ENCODE measurements at regions not wholly inside any gene's neighbourhood (a gene's known extent, or its start where the extent isn't known, plus 50 kb on each side); places are given as distances from the start of the nearest gene placed in this dataset.

- H3K4me3 Mint-ChIP-seq (ENCODE audit: unreplicated experiment), result no peak overlapping the region
- peaks cover 3% of the 10 kb centered on the region; the same call in 1 of the 2 replicates for H3K9me3 ChIP-seq
- BruUV-seq (replicated peaks), result no TSS peak
- no peak overlapping the region for H3K4me3 ChIP-seq (ENCODE audit: low read depth, low read length)
- no peak for DNase-seq
- ChIA-PET POLR2A (no interaction called here), CTCF (no interaction called here)
- intact Hi-C loops (cut with micrococcal nuclease; ENCODE audit: unreplicated experiment), result no loop called here
- no peak overlapping the region for H3K27ac Mint-ChIP-seq (ENCODE audit: unreplicated experiment)
- H3K27me3 Mint-ChIP-seq (ENCODE audit: insufficient read depth, unreplicated experiment), result no peaks in the 10 kb centered on the region
- H3K4me1 ChIP-seq, result peaks cover 23% of the 10 kb centered on the region
- no peaks in the 10 kb centered on the region for H3K36me3 Mint-ChIP-seq (ENCODE audit: insufficient read depth, unreplicated experiment)
- H3K4me1 Mint-ChIP-seq (ENCODE audit: low read depth, unreplicated experiment), result peaks cover 4% of the 10 kb centered on the region
- H3K9me3 Mint-ChIP-seq (ENCODE audit: unreplicated experiment), result peaks cover 22% of the 10 kb centered on the region
- no peaks in the 10 kb centered on the region for H3K27me3 ChIP-seq (replicated peaks; ENCODE audit: control insufficient read depth, insufficient read depth, low read length)
- TF ChIP-seq CTCF (IDR thresholded peaks at IDR 0.05; ENCODE audit: insufficient read depth in 1 of 2, low read depth in 1 of 2, low read length in 1 of 2, severe bottlenecking in 1 of 2, unreplicated experiment in 1 of 2), result no peak
- H3K36me3 ChIP-seq (ENCODE audit: control insufficient read depth, insufficient read depth, low read length), result no peaks in the 10 kb centered on the region
Measured at GRCh38 chr5:178784391-178784790, 53.9 kb upstream of the ZNF354A start.

GRCh38 chr5:178781936-178782335, 51.5 kb upstream of the ZNF354A start:
- POLR2A ChIA-PET, result no interaction called here
- TF ChIP-seq CTCF (IDR thresholded peaks at IDR 0.05; ENCODE audit: insufficient read depth in 1 of 2, low read depth in 1 of 2, low read length in 1 of 2, severe bottlenecking in 1 of 2, unreplicated experiment in 1 of 2), result no peak
- Histone ChIP-seq H3K9me3 (peaks cover 5% of the 10 kb centered on the region; the same call in 1 of the 2 replicates), H3K36me3 (ENCODE audit: control insufficient read depth, insufficient read depth, low read length) (no peaks in the 10 kb centered on the region), H3K4me3 (ENCODE audit: low read depth, low read length) (no peak overlapping the region), H3K4me1 (peaks cover 32% of the 10 kb centered on the region), H3K27me3 (replicated peaks; ENCODE audit: control insufficient read depth, insufficient read depth, low read length) (no peaks in the 10 kb centered on the region)
- Mint-ChIP-seq H3K27ac (ENCODE audit: unreplicated experiment) (no peak overlapping the region), H3K4me1 (ENCODE audit: low read depth, unreplicated experiment) (peaks cover 15% of the 10 kb centered on the region), H3K36me3 (ENCODE audit: insufficient read depth, unreplicated experiment) (no peaks in the 10 kb centered on the region), H3K9me3 (ENCODE audit: unreplicated experiment) (peaks cover 13% of the 10 kb centered on the region), H3K4me3 (ENCODE audit: unreplicated experiment) (no peak overlapping the region), H3K27me3 (ENCODE audit: insufficient read depth, unreplicated experiment) (no peaks in the 10 kb centered on the region)
- no peak for DNase-seq
- CTCF ChIA-PET, result no interaction called here
- no TSS peak for BruUV-seq (replicated peaks)
- intact Hi-C loops (cut with micrococcal nuclease; ENCODE audit: unreplicated experiment), result no loop called here

- peaks cover 15% of the 10 kb centered on the region for H3K4me1 Mint-ChIP-seq (ENCODE audit: low read depth, unreplicated experiment)
- no peaks in the 10 kb centered on the region for H3K27me3 Mint-ChIP-seq (ENCODE audit: insufficient read depth, unreplicated experiment)
- intact Hi-C loops (cut with micrococcal nuclease; ENCODE audit: unreplicated experiment), result no loop called here
- CTCF ChIA-PET, result no interaction called here
- POLR2A ChIA-PET, result no interaction called here
- no TSS peak for BruUV-seq (replicated peaks)
- H3K4me3 Mint-ChIP-seq (ENCODE audit: unreplicated experiment), result no peak overlapping the region
- no peak for DNase-seq
- Histone ChIP-seq H3K36me3 (ENCODE audit: control insufficient read depth, insufficient read depth, low read length) (no peaks in the 10 kb centered on the region), H3K9me3 (peaks cover 5% of the 10 kb centered on the region; the same call in 1 of the 2 replicates), H3K27me3 (replicated peaks; ENCODE audit: control insufficient read depth, insufficient read depth, low read length) (no peaks in the 10 kb centered on the region), H3K4me3 (ENCODE audit: low read depth, low read length) (no peak overlapping the region), H3K4me1 (peaks cover 23% of the 10 kb centered on the region)
- no peak overlapping the region for H3K27ac Mint-ChIP-seq (ENCODE audit: unreplicated experiment)
- no peaks in the 10 kb centered on the region for H3K36me3 Mint-ChIP-seq (ENCODE audit: insufficient read depth, unreplicated experiment)
- peaks cover 13% of the 10 kb centered on the region for H3K9me3 Mint-ChIP-seq (ENCODE audit: unreplicated experiment)
- TF ChIP-seq CTCF (IDR thresholded peaks at IDR 0.05; ENCODE audit: insufficient read depth in 1 of 2, low read depth in 1 of 2, low read length in 1 of 2, severe bottlenecking in 1 of 2, unreplicated experiment in 1 of 2), result no peak
Measured at GRCh38 chr5:178780581-178781498, 50.4 kb upstream of the ZNF354A start.
